Chondrocyte (in vitro differentiated cells): ENCODE measurements at regions not wholly inside any gene's neighbourhood (a gene's known extent, or its start where the extent isn't known, plus 50 kb on each side); places are given as distances from the start of the nearest gene placed in this dataset.

ENCODE experiments used
- DNase-seq: peaks from one replicate; pipeline ENCODE4 v3.0.0; 2021; ENCODE audit warnings: mixed read lengths, low spot score
- H3K27ac Mint-ChIP-seq: one replicate; pipeline ENCODE4 v1.8.0; 2021; ENCODE audit warnings: mild to moderate bottlenecking, moderate library complexity, mixed read lengths; ENCODE audit not compliant: unreplicated experiment
- H3K27me3 Mint-ChIP-seq: 2 replicates; pipeline ENCODE4 v1.8.0; 2021; ENCODE audit warnings: low read depth, mixed read lengths
- H3K36me3 Mint-ChIP-seq: 2 replicates; pipeline ENCODE4 v1.8.0; 2021; ENCODE audit warnings: low read depth, mixed read lengths
- H3K4me1 Mint-ChIP-seq: 2 replicates; pipeline ENCODE4 v1.8.0; 2021; ENCODE audit warnings: low read depth, mild to moderate bottlenecking, mixed read lengths
- H3K4me3 Mint-ChIP-seq: one replicate; pipeline ENCODE4 v1.8.0; 2021; ENCODE audit warnings: mild to moderate bottlenecking, moderate library complexity, mixed read lengths; ENCODE audit not compliant: unreplicated experiment
- H3K9me3 Mint-ChIP-seq: 2 replicates; pipeline ENCODE4 v1.8.0; 2021; ENCODE audit warnings: low read depth, mixed read lengths
- TF ChIP-seq, protein P1 (sequence below): fragments of 200-600 bp; sonication (generic); IDR thresholded peaks from 2 replicates; pipeline ENCODE4 v1.5.0; 2021; ENCODE audit warnings: antibody characterized with exemption, mild to moderate bottlenecking, moderate library complexity

DNA sequence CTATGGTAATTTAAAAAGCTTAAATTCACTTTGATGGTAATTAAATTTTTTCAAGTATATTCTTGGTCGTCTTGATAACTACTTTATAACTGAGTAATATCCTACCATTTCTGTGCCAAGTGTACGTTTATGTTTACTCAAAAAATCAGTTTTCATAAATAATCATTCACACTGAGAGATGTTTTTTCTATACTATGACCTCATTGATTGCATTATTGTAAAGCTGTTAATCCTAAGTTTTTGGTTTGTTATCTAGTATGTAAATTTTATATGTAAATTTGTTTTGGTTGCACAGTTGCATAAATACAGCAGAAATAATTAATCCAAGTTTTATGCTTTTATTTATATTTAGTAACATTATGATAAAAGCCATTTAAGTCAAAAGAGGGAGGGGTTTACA is 196.4 kb upstream of the PRICKLE1 start:
- TF ChIP-seq, protein P1, sequence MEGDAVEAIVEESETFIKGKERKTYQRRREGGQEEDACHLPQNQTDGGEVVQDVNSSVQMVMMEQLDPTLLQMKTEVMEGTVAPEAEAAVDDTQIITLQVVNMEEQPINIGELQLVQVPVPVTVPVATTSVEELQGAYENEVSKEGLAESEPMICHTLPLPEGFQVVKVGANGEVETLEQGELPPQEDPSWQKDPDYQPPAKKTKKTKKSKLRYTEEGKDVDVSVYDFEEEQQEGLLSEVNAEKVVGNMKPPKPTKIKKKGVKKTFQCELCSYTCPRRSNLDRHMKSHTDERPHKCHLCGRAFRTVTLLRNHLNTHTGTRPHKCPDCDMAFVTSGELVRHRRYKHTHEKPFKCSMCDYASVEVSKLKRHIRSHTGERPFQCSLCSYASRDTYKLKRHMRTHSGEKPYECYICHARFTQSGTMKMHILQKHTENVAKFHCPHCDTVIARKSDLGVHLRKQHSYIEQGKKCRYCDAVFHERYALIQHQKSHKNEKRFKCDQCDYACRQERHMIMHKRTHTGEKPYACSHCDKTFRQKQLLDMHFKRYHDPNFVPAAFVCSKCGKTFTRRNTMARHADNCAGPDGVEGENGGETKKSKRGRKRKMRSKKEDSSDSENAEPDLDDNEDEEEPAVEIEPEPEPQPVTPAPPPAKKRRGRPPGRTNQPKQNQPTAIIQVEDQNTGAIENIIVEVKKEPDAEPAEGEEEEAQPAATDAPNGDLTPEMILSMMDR, result no peak
- DNase-seq, result no peak
- Mint-ChIP-seq H3K4me3 (no peak overlapping the region), H3K27ac (no peak overlapping the region), H3K27me3 (no peaks in the 10 kb centered on the region), H3K9me3 (no peaks in the 10 kb centered on the region), H3K4me1 (peaks cover 23% of the 10 kb centered on the region), H3K36me3 (no peaks in the 10 kb centered on the region)

DNA sequence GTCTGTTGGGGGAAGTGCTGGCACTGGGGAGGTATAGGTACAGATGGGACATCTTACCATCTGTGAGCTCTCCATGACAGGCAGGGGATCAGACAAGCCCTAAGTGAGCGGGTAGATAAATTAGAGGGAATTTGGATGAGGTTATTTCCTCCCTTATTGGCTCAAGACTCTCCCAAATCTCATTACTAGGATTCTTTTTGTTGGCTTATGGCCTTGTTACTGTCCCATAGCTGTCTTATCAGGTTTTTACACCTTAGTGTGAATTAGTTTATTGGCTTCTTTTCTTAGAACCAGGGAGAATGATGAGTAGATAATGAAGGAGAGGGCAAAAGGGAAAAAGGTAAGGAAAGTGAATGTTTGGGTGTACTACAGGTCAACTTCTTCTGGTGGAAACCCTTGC is 191.1 kb upstream of the PRICKLE1 start:
- no peaks in the 10 kb centered on the region for H3K27me3 Mint-ChIP-seq
- H3K36me3 Mint-ChIP-seq, result no peaks in the 10 kb centered on the region
- H3K4me3 Mint-ChIP-seq, result no peak overlapping the region
- no peaks in the 10 kb centered on the region for H3K9me3 Mint-ChIP-seq
- peaks cover 15% of the 10 kb centered on the region for H3K4me1 Mint-ChIP-seq
- DNase-seq, result no peak
- no peak overlapping the region for H3K27ac Mint-ChIP-seq
- TF ChIP-seq, protein P1, result no peak

DNA sequence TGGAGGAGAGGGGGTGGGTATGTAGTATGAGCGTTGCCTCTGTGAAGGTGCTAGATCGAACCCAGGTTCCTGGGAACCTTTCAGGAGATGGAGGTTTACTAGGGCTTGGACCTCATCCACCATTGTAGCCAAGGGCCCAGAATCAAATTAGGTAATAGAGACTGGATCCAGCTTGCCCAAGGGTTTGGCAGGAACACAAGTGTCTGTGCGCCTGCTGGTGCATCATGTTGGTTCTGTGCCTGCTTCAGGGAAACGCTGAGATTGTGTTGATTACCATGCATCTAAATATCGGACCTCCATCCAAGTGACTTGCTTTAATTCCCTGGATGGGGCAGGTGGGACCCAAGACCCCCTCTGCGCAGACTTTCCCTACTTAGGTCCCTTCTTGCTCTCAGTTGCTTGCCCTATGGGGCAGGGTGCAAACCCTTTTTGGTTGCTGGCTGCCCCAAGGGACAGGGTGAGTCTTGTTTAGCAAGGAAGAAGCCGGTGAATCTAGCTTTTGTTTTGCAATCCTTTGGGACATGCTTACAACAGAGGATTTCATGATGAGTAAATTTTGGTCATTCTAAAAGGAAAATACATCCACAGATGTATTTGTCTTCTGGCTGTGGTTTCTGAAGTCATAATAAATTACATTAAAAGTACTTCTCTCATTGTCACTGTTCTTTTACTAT is 189.8 kb upstream of the PRICKLE1 start:
- DNase-seq, result no peak
- no peaks in the 10 kb centered on the region for H3K9me3 Mint-ChIP-seq
- H3K27ac Mint-ChIP-seq, result no peak overlapping the region
- peaks cover 15% of the 10 kb centered on the region for H3K4me1 Mint-ChIP-seq
- H3K36me3 Mint-ChIP-seq, result no peaks in the 10 kb centered on the region
- H3K4me3 Mint-ChIP-seq, result no peak overlapping the region
- TF ChIP-seq, protein P1, result no peak
- no peaks in the 10 kb centered on the region for H3K27me3 Mint-ChIP-seq

DNA sequence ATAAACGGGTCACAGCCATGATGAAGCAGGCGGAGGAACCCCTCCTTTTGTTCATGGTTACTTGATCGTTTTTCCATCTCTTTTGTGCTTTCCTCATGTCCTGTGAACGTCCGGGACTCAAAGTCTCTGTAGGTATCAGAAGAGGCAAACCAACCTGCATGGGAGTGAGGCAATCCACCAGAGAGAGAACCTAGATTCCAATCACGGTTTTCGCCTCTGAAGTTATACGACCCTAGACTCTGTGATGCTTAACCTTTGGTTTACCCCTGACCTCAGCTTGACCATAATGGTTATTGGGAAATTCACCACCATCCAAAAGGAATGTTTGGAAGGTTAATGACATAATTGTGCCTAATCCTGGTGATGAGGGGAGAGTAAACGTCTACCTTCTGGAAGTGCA is 186.8 kb upstream of the PRICKLE1 start:
- H3K27me3 Mint-ChIP-seq, result no peaks in the 10 kb centered on the region
- H3K4me1 Mint-ChIP-seq, result peaks cover 15% of the 10 kb centered on the region
- no peak for DNase-seq
- H3K4me3 Mint-ChIP-seq, result no peak overlapping the region
- H3K9me3 Mint-ChIP-seq, result peaks cover 8% of the 10 kb centered on the region
- H3K27ac Mint-ChIP-seq, result no peak overlapping the region
- H3K36me3 Mint-ChIP-seq, result peaks cover 3% of the 10 kb centered on the region
- TF ChIP-seq, protein P1, result no peak

DNA sequence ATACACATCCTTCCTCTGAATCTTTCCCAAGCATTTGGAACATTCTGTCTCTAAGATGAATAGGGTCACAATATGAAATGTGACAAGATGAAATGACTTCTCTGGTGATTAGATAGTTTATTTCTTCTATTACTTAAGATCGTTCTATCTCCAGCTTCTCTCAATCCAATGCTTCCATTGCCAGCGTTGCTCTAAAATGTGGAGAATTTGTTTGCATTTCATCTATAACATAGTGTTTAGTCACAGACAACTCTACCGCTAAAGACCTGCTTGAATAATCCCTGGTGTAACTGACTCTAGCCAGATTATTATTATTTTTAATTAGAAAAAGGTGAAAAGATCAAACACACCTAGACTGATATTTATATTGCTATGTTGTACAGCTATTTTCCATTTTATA is 184.7 kb upstream of the PRICKLE1 start:
- Mint-ChIP-seq H3K4me1 (peaks cover 2% of the 10 kb centered on the region), H3K27ac (no peak overlapping the region), H3K36me3 (peaks cover 3% of the 10 kb centered on the region), H3K27me3 (no peaks in the 10 kb centered on the region), H3K4me3 (no peak overlapping the region), H3K9me3 (peaks cover 9% of the 10 kb centered on the region)
- TF ChIP-seq, protein P1, result no peak
- DNase-seq, result no peak
